Left ventricle myocardium inferior (tissue), 1 donor: ENCODE measurements at regions not wholly inside any gene's neighbourhood (a gene's known extent, or its start where the extent isn't known, plus 50 kb on each side); places are given as distances from the start of the nearest gene placed in this dataset.

Source experiments
- DNase-seq: peaks from one replicate; pipeline ENCODE4 v3.0.0-alpha.2; 2020
- H3K27ac ChIP-seq: fragments of 200-600 bp; replicated peaks from 2 replicates; pipeline ENCODE4 v1.8.0; 2021
- H3K27me3 ChIP-seq: fragments of 200-600 bp; 2 replicates; pipeline ENCODE4 v1.8.0; 2021; ENCODE audit warnings: low read depth
- H3K36me3 ChIP-seq: fragments of 200-600 bp; 2 replicates; pipeline ENCODE4 v1.8.0; 2021
- H3K4me1 ChIP-seq: fragments of 200-600 bp; 2 replicates; pipeline ENCODE4 v1.8.0; 2021
- H3K4me3 ChIP-seq: fragments of 200-600 bp; 2 replicates; pipeline ENCODE4 v1.8.0; 2021; ENCODE audit warnings: mild to moderate bottlenecking, moderate library complexity
- H3K9me3 ChIP-seq: fragments of 200-600 bp; replicated peaks from 2 replicates; pipeline ENCODE4 v1.8.0; 2021
- intact Hi-C: fragments of 100-400 bp; cut with micrococcal nuclease; formaldehyde crosslinking; loops from one replicate; pipeline ENCODE4 v1.11.0; 2022
- TF ChIP-seq, protein P1 (sequence below): fragments of 200-600 bp; IDR thresholded peaks from 2 replicates; pipeline ENCODE4 v1.8.0; 2021; ENCODE audit warnings: antibody characterized with exemption, mild to moderate bottlenecking, borderline replicate concordance
- donor health status: DM: no; HTN: yes; CAD: no; lungs with severe emphysema.

DNA sequence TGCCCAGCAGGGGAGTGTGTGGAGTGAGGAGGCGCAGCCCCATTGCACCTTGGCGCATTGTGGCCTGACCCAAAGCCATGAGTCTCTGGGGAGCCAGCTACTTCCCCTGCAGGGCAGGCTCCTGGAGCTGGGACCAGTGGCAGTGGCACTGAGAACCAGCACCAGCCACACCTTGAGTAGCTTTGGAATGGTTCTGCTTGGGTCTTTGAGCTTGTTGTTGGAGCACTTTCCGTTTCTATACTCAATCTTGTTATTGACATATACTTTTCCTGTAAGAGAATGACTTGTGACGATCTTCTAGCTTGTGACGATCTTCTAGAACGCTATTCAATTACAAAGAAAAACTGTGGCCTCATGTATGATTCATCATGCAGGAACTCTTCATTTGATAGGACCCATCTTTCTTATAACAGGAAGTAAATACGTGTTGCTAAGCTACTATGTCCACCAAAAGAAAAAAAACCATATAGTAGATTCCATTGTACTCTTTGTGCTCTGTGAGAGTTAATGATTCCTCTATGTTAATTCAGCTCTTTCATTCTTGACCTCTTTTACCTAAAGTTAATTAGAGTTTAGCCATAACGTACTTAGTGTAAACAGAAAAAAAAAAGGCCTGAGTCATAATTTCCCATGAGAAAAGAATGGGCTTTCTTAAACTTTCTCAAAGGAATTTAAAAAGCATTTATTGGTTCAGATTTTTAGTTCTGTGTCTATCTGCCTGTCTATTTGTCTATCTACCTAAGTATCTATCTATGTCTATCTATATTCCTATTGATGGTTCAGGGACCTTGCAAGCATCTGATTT is 113.1 kb downstream of the GATA6 start:
- intact Hi-C loops: no loop called here
- H3K36me3 ChIP-seq: no peaks in the 10 kb centered on the region
- TF ChIP-seq, protein P1, sequence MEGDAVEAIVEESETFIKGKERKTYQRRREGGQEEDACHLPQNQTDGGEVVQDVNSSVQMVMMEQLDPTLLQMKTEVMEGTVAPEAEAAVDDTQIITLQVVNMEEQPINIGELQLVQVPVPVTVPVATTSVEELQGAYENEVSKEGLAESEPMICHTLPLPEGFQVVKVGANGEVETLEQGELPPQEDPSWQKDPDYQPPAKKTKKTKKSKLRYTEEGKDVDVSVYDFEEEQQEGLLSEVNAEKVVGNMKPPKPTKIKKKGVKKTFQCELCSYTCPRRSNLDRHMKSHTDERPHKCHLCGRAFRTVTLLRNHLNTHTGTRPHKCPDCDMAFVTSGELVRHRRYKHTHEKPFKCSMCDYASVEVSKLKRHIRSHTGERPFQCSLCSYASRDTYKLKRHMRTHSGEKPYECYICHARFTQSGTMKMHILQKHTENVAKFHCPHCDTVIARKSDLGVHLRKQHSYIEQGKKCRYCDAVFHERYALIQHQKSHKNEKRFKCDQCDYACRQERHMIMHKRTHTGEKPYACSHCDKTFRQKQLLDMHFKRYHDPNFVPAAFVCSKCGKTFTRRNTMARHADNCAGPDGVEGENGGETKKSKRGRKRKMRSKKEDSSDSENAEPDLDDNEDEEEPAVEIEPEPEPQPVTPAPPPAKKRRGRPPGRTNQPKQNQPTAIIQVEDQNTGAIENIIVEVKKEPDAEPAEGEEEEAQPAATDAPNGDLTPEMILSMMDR: no peak
- DNase-seq: no peak
- H3K9me3 ChIP-seq: no peaks in the 10 kb centered on the region
- H3K4me3 ChIP-seq: no peak overlapping the region
- peak overlapping the region; percentile 7 for H3K27ac ChIP-seq
- no peaks in the 10 kb centered on the region for H3K27me3 ChIP-seq
- peaks cover 50% of the 10 kb centered on the region for H3K4me1 ChIP-seq

DNA sequence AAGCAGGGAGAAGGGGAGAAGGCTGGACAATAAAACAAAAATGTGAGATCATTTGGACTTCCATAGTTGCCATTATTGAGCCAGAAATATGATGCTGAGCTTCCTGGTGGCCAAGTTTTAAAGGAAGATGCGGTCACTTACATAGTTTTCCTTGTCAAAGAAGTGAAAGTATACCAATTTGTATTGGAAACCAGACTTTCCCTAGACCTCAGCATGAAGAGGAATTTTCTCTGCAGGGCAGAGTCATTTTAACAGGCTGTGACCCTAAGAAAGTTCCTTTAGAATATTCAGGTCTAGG is 111.0 kb downstream of the GATA6 start:
- H3K4me1 ChIP-seq: peaks cover 50% of the 10 kb centered on the region
- H3K36me3 ChIP-seq: no peaks in the 10 kb centered on the region
- H3K27ac ChIP-seq: peak overlapping the region; percentile 86
- TF ChIP-seq, protein P1: no peak
- H3K27me3 ChIP-seq: no peaks in the 10 kb centered on the region
- H3K4me3 ChIP-seq: no peak overlapping the region
- no peaks in the 10 kb centered on the region for H3K9me3 ChIP-seq
- intact Hi-C loops: no loop called here
- no peak for DNase-seq

DNA sequence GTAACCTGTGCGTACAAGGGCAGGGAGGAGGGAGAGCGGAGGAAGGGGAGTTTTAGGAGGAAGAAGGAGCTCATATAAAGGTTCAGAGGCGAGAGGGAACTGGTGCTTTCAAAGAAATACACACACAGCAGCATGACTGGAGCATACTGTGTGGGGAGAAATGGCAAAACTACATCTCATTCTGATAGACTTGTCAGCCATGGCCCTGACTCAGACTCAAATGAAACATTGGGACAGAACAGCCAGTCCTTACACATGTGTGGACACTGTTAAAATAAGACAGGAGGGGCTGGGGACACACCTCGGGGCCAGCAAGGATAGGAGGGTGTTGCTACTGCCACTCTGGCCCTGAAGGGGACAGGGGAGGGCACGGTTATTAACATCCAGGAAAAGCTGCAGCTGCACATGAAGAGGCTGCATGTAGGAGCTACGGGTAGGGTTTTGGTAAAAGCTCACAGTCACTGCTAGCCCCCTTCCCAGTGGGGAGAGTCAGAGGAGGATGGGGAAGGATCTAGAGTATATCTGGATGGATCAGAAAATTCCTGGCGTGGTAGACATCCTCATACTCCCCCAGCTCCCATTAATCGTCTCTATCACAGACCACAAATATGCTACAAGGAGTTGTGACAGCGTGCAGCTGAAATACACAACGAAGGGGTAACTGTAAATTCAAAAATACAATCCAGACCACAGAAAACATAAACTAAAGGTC is 110.5 kb downstream of the GATA6 start:
- intact Hi-C loops: no loop called here
- no peak for DNase-seq
- H3K4me3 ChIP-seq: no peak overlapping the region
- H3K4me1 ChIP-seq: peaks cover 46% of the 10 kb centered on the region
- no peaks in the 10 kb centered on the region for H3K27me3 ChIP-seq
- H3K36me3 ChIP-seq: no peaks in the 10 kb centered on the region
- no peaks in the 10 kb centered on the region for H3K9me3 ChIP-seq
- peak overlapping the region; percentile 86 for H3K27ac ChIP-seq
- TF ChIP-seq, protein P1: no peak

DNA sequence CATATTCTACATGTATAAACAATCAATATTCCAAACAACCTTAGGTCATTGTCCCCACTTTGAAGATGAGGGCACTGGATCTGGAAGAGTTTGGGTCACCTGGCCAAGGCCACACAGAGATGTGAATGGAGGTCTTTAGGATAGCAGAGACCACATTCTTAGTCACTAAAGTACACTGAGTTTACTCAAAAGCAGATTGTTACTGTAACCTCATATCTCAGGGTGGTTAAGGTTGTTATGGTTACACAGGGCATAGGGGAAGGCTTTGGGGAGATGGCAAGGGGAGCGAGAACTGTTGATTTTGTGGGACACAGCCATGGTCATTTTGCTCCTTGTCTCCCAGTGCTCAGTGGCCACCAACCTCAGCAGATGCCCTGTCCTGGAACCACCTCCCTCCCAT is 109.4 kb downstream of the GATA6 start:
- intact Hi-C loops: no loop called here
- no peak overlapping the region for H3K4me3 ChIP-seq

DNA sequence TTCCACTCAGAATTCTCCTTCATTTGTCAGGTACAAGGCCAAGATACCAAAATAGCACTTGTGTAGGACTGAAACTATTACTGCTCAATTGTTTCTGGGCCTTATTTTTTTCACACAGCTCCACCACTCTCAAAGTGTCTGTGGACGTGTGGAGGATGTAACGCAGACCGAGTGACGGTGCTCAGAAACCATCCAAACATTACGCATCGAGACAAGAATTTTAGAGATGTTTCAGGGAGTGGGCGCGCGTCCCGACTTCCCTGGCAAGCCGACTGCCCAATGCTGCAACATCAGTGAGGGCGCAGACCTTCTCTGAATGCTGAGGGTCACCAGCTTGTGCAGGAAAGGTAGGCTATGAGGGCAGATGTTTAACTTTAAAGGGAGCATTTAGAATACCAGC is 108.4 kb downstream of the GATA6 start:
- peak overlapping the region; percentile 86 for H3K27ac ChIP-seq

More for the DNA sequence above, 109.4 kb downstream of the GATA6 start:
- Histone ChIP-seq H3K4me1 (peaks cover 42% of the 10 kb centered on the region), H3K27me3 (no peaks in the 10 kb centered on the region), H3K27ac (peak overlapping the region; percentile 86), H3K36me3 (no peaks in the 10 kb centered on the region), H3K9me3 (peaks cover 6% of the 10 kb centered on the region)
- TF ChIP-seq, protein P1: no peak
- DNase-seq: no peak

More for the DNA sequence above, 108.4 kb downstream of the GATA6 start:
- Histone ChIP-seq H3K4me3 (no peak overlapping the region), H3K4me1 (peaks cover 37% of the 10 kb centered on the region), H3K36me3 (no peaks in the 10 kb centered on the region), H3K9me3 (peaks cover 6% of the 10 kb centered on the region), H3K27me3 (no peaks in the 10 kb centered on the region)
- intact Hi-C loops: no loop called here
- DNase-seq: peak; percentile 84
- TF ChIP-seq, protein P1: no peak
